H9 (cell line): ENCODE measurements at regions not wholly inside any gene's neighbourhood (a gene's known extent, or its start where the extent isn't known, plus 50 kb on each side); places are given as distances from the start of the nearest gene placed in this dataset.

ENCODE experiments used
- DNase-seq: peaks from one replicate; pipeline ENCODE4 v3.0.0-alpha.2; 2017
- H2AFZ ChIP-seq: one replicate; pipeline ENCODE4 v1.6.1; 2013; ENCODE audit warnings: mild to moderate bottlenecking, low read length, control low read depth, moderate library complexity
- H2AK5ac ChIP-seq: 2 replicates; pipeline ENCODE4 v1.6.1; 2013; ENCODE audit warnings: low read length, control low read depth, mixed read lengths; ENCODE audit not compliant: insufficient read length
- H2BK120ac ChIP-seq: one replicate; pipeline ENCODE4 v1.6.1; 2013; ENCODE audit warnings: low read depth, mild to moderate bottlenecking, low read length, control low read depth, inconsistent platforms; ENCODE audit not compliant: poor library complexity, severe bottlenecking
- H2BK12ac ChIP-seq: 2 replicates; pipeline ENCODE4 v1.6.1; 2013; ENCODE audit warnings: low read length, control low read depth, mixed read lengths, low read depth; ENCODE audit not compliant: insufficient read length
- H2BK15ac ChIP-seq: 2 replicates; pipeline ENCODE4 v1.6.1; 2013; ENCODE audit warnings: low read depth, low read length, control low read depth
- H2BK20ac ChIP-seq: one replicate; pipeline ENCODE4 v1.6.1; 2013; ENCODE audit warnings: low read depth, mild to moderate bottlenecking, low read length, control low read depth, inconsistent platforms; ENCODE audit not compliant: poor library complexity, severe bottlenecking
- H2BK5ac ChIP-seq: 2 replicates; pipeline ENCODE4 v1.6.1; 2013; ENCODE audit warnings: low read length, control low read depth, mixed read lengths; ENCODE audit not compliant: insufficient read length
- H3K14ac ChIP-seq: 2 replicates; pipeline ENCODE4 v1.6.1; 2013; ENCODE audit warnings: low read length, control low read depth; ENCODE audit not compliant: insufficient read depth
- H3K18ac ChIP-seq: 2 replicates; pipeline ENCODE4 v1.6.1; 2013; ENCODE audit warnings: low read depth, mild to moderate bottlenecking, mixed read lengths, low read length, control low read depth; ENCODE audit not compliant: insufficient read length
- H3K23ac ChIP-seq: 2 replicates; pipeline ENCODE4 v1.6.1; 2013; ENCODE audit warnings: low read length, control low read depth, mixed read lengths, low read depth; ENCODE audit not compliant: insufficient read length
- H3K23me2 ChIP-seq: 2 replicates; pipeline ENCODE4 v1.6.1; 2013; ENCODE audit warnings: low read depth, mild to moderate bottlenecking, mixed read lengths, low read length, control low read depth; ENCODE audit not compliant: insufficient read length, poor library complexity, severe bottlenecking
- H3K27ac ChIP-seq: 2 replicates; pipeline ENCODE4 v1.5.1; 2013; ENCODE audit warnings: low read length, control low read depth, mixed read lengths, low read depth; ENCODE audit not compliant: insufficient read length
- H3K27me3 ChIP-seq: 2 replicates; pipeline ENCODE4 v1.6.1; 2013; ENCODE audit warnings: low read length, control low read depth, inconsistent platforms; ENCODE audit not compliant: insufficient read depth
- H3K4ac ChIP-seq: 2 replicates; pipeline ENCODE4 v1.6.1; 2013; ENCODE audit warnings: low read depth, mild to moderate bottlenecking, control low read depth, inconsistent platforms, low read length, moderate library complexity
- H3K4me1 ChIP-seq: 2 replicates; pipeline ENCODE4 v1.6.1; 2013; ENCODE audit warnings: low read length, control low read depth, inconsistent platforms; ENCODE audit not compliant: insufficient read depth
- H3K4me2 ChIP-seq: 2 replicates; pipeline ENCODE4 v1.6.1; 2013; ENCODE audit warnings: low read length, control low read depth, mixed read lengths; ENCODE audit not compliant: insufficient read length, insufficient read depth
- H3K56ac ChIP-seq: 2 replicates; pipeline ENCODE4 v1.6.1; 2013; ENCODE audit warnings: low read depth, mild to moderate bottlenecking, mixed read lengths, low read length, control low read depth; ENCODE audit not compliant: insufficient read length
- H3K79me1 ChIP-seq: 2 replicates; pipeline ENCODE4 v1.6.1; 2013; ENCODE audit warnings: low read depth, mild to moderate bottlenecking, moderate library complexity, low read length, control low read depth, inconsistent platforms; ENCODE audit not compliant: insufficient read depth, poor library complexity, severe bottlenecking
- H3K79me2 ChIP-seq: 2 replicates; pipeline ENCODE4 v1.6.1; 2013; ENCODE audit warnings: low read length, control low read depth, inconsistent platforms; ENCODE audit not compliant: insufficient read depth
- H3K9ac ChIP-seq: 2 replicates; pipeline ENCODE4 v1.6.1; 2013; ENCODE audit warnings: low read length, control low read depth, mixed read lengths; ENCODE audit not compliant: insufficient read length; ENCODE audit errors: extremely low read depth
- H3K9me3 ChIP-seq: one replicate; pipeline ENCODE4 v1.6.1; 2013; ENCODE audit warnings: low read depth, low read length, inconsistent platforms; ENCODE audit not compliant: control insufficient read depth
- H3T11ph ChIP-seq: one replicate; pipeline ENCODE4 v1.6.1; 2013; ENCODE audit warnings: mild to moderate bottlenecking, low read length, control low read depth, inconsistent platforms
- H4K20me1 ChIP-seq: one replicate; pipeline ENCODE4 v1.6.1; 2013; ENCODE audit not compliant: control insufficient read depth, insufficient read length, insufficient read depth
- H4K5ac ChIP-seq: 2 replicates; pipeline ENCODE4 v1.6.1; 2013; ENCODE audit warnings: low read depth, mild to moderate bottlenecking, mixed read lengths, low read length, control low read depth; ENCODE audit not compliant: insufficient read length
- H4K8ac ChIP-seq: replicated peaks from 2 replicates; pipeline ENCODE4 v1.6.1; 2013; ENCODE audit warnings: low read length, control low read depth, mixed read lengths, low read depth; ENCODE audit not compliant: insufficient read length
- H4K91ac ChIP-seq: 2 replicates; pipeline ENCODE4 v1.6.1; 2013; ENCODE audit warnings: low read depth, mild to moderate bottlenecking, moderate library complexity, mixed read lengths, low read length, control low read depth; ENCODE audit not compliant: insufficient read length
- H3K27ac Mint-ChIP-seq, 3 experiments: 2 replicates in 2 of 3; 3 replicates in 1 of 3; pipeline ENCODE4 v1.8.0; 2020 to 2021; ENCODE audit warnings: mixed read lengths in 3 of 3, mild to moderate bottlenecking in 1 of 3, moderate library complexity in 1 of 3
- H3K27me3 Mint-ChIP-seq: 2 replicates; pipeline ENCODE4 v1.8.0; 2021; ENCODE audit warnings: low read depth, mild to moderate bottlenecking, moderate library complexity, mixed read lengths
- H3K36me3 Mint-ChIP-seq, 3 experiments: 2 replicates in 2 of 3; 3 replicates in 1 of 3; pipeline ENCODE4 v1.8.0; 2020 to 2021; ENCODE audit warnings: low read depth in 3 of 3, mixed read lengths in 3 of 3; ENCODE audit not compliant: insufficient read depth in 1 of 3
- H3K4me1 Mint-ChIP-seq, 2 experiments: 2 replicates each; pipeline ENCODE4 v1.8.0; 2020; ENCODE audit warnings: mixed read lengths in 2 of 2
- H3K4me3 Mint-ChIP-seq, 2 experiments: 2 replicates in 1 of 2; 3 replicates in 1 of 2; pipeline ENCODE4 v1.8.0; 2020 to 2021; ENCODE audit warnings: mild to moderate bottlenecking in 2 of 2, mixed read lengths in 2 of 2, moderate library complexity in 1 of 2
- H3K9me3 Mint-ChIP-seq, 2 experiments: 2 replicates in 1 of 2; 3 replicates in 1 of 2; pipeline ENCODE4 v1.8.0; 2020; ENCODE audit warnings: mild to moderate bottlenecking in 2 of 2, mixed read lengths in 2 of 2, moderate library complexity in 1 of 2
- WGBS: extraction: QIAGEN DNeasy Blood & Tissue Kit; methylation state at CpG from one replicate; pipeline ENCODE4 v1.1.7; 2013; ENCODE audit warnings: missing lambda C conversion rate, low lambda C conversion rate, mixed read lengths; ENCODE audit not compliant: insufficient read length; ENCODE audit errors: extremely low coverage; 5-methylcytosine and 5-hydroxymethylcytosine counted together
- TF ChIP-seq, protein P1 (sequence below): fragments of 200-600 bp; sonication (generic); conservative IDR thresholded peaks from 3 replicates; pipeline ENCODE4 v1.8.0; 2021; ENCODE audit warnings: antibody characterized with exemption, mild to moderate bottlenecking

DNA sequence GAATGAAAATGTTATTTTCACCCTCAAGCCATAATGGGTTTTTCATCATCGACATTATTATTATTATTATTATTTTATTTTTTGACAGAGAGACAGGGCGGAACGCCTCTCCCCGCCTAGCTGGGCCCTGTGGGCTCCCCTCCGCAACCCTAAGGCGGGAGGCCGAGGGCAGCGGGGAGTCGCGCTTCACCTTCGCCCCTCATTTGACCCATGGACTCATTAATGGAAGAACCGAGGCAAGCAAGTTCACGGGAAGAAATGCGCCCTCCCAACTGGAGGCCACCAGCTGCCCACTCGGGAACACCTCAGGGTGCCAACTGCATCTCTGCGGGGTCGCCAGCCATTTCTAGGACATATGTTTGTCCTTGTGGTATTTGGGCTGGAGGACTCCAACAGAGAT is 115.3 kb upstream of the KIRREL3 start:
- no peaks in the 10 kb centered on the region for H3K27me3 ChIP-seq
- no peak overlapping the region for H2BK5ac ChIP-seq
- peaks cover 4% of the 10 kb centered on the region; the same call in 1 of the 2 replicates for H3K4me1 ChIP-seq
- H3K36me3 Mint-ChIP-seq: no peaks in the 10 kb centered on the region
- no peak overlapping the region for H3K18ac ChIP-seq
- no peak overlapping the region for H3K27ac ChIP-seq
- no peak overlapping the region for H2BK120ac ChIP-seq
- no peak overlapping the region for H3K14ac ChIP-seq
- no peaks in the 10 kb centered on the region for H3K9me3 ChIP-seq
- H3K27ac Mint-ChIP-seq: no peak overlapping the region
- H3K9me3 Mint-ChIP-seq: no peaks in the 10 kb centered on the region
- no peak overlapping the region for H4K91ac ChIP-seq
- H4K5ac ChIP-seq: no peak overlapping the region
- H4K20me1 ChIP-seq: no peaks in the 10 kb centered on the region
- H2BK15ac ChIP-seq: no peak overlapping the region
- no peak overlapping the region for H3K56ac ChIP-seq
- no peak for DNase-seq
- no peak overlapping the region for H3T11ph ChIP-seq
- H3K79me2 ChIP-seq: no peaks in the 10 kb centered on the region
- H3K23me2 ChIP-seq: no peaks in the 10 kb centered on the region
- H3K4me3 Mint-ChIP-seq: no peak overlapping the region
- H3K79me1 ChIP-seq: no peaks in the 10 kb centered on the region
- H3K4ac ChIP-seq: no peak overlapping the region
- no peak overlapping the region for H4K8ac ChIP-seq
- H3K4me1 Mint-ChIP-seq: peaks cover 17% of the 10 kb centered on the region in 2 experiments
- H2AFZ ChIP-seq: no peak overlapping the region
- no peak overlapping the region for H2BK20ac ChIP-seq
- H2BK12ac ChIP-seq: no peak overlapping the region
- H3K23ac ChIP-seq: no peak overlapping the region
- H3K9ac ChIP-seq: no peak overlapping the region
- no peak overlapping the region for H3K4me2 ChIP-seq
- no peak overlapping the region for H2AK5ac ChIP-seq
- H3K27me3 Mint-ChIP-seq: no peaks in the 10 kb centered on the region
- TF ChIP-seq, protein P1, sequence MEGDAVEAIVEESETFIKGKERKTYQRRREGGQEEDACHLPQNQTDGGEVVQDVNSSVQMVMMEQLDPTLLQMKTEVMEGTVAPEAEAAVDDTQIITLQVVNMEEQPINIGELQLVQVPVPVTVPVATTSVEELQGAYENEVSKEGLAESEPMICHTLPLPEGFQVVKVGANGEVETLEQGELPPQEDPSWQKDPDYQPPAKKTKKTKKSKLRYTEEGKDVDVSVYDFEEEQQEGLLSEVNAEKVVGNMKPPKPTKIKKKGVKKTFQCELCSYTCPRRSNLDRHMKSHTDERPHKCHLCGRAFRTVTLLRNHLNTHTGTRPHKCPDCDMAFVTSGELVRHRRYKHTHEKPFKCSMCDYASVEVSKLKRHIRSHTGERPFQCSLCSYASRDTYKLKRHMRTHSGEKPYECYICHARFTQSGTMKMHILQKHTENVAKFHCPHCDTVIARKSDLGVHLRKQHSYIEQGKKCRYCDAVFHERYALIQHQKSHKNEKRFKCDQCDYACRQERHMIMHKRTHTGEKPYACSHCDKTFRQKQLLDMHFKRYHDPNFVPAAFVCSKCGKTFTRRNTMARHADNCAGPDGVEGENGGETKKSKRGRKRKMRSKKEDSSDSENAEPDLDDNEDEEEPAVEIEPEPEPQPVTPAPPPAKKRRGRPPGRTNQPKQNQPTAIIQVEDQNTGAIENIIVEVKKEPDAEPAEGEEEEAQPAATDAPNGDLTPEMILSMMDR: no peak
- WGBS: no CpG with 5 or more reads among the region's 17 CpGs
